ENCODE measurements at regions not wholly inside any gene's neighbourhood (a gene's known extent, or its start where the extent isn't known, plus 50 kb on each side); places are given as distances from the start of the nearest gene placed in this dataset.
A peak's percentile ranks its signal among the peaks of the same experiment; 100 is the strongest.
"Not testable (repeated sequence)": the region's sequence is repeated elsewhere in the genome, so short reads cannot be mapped to it uniquely, and the experiment has no call there.

GRCh38 chr13:24591697-24592096 lies 79.1 kb upstream of the PARP4 start:
- not testable (repeated sequence) for DNase-seq; H3K9me3 ChIP-seq (ENCODE audit: low read depth); H3K4me2 ChIP-seq (ENCODE audit: unreplicated experiment); H3K4me3 ChIP-seq; H3K27me3 ChIP-seq (replicated peaks; ENCODE audit: insufficient read depth); H4K20me1 ChIP-seq (ENCODE audit: insufficient read depth); H3F3A ChIP-seq (ENCODE audit: insufficient read depth); H2AFZ ChIP-seq; H3K36me3 ChIP-seq (ENCODE audit: low read depth); H3K9ac ChIP-seq; H3K27ac ChIP-seq; H3K9me2 ChIP-seq (ENCODE audit: insufficient read depth); H3K79me2 ChIP-seq (ENCODE audit: insufficient read depth)
- peaks cover 10% of the 10 kb centered on the region for H3K4me1 ChIP-seq (ENCODE audit: insufficient read depth)
- in situ Hi-C loops (cut with MboI): loop anchor here (25.0 kb wide), 1 partner anchor 371 kb away; no protein-coding TSS in a partner anchor
- WGBS, 2 experiments (ENCODE audit: low coverage in 1 of 2, low lambda C conversion rate in 2 of 2, missing lambda C conversion rate in 2 of 2): 61 to 64% methylated on average over 6 of the region's 6 CpGs

- not testable (repeated sequence) for H3K4me2 ChIP-seq (ENCODE audit: unreplicated experiment); H3K9me2 ChIP-seq (ENCODE audit: insufficient read depth); H3K36me3 ChIP-seq (ENCODE audit: low read depth); H4K20me1 ChIP-seq (ENCODE audit: insufficient read depth); H3K4me1 ChIP-seq (ENCODE audit: insufficient read depth); DNase-seq; H3K9me3 ChIP-seq (ENCODE audit: low read depth); H3K9ac ChIP-seq; H3K27ac ChIP-seq; H2AFZ ChIP-seq; H3K4me3 ChIP-seq; H3F3A ChIP-seq (ENCODE audit: insufficient read depth); H3K79me2 ChIP-seq (ENCODE audit: insufficient read depth); H3K27me3 ChIP-seq (replicated peaks; ENCODE audit: insufficient read depth)
- WGBS, 2 experiments (ENCODE audit: low coverage in 1 of 2, low lambda C conversion rate in 2 of 2, missing lambda C conversion rate in 2 of 2): 85 to 95% methylated on average over 3 of the region's 3 CpGs
- in situ Hi-C loops (cut with MboI): loop anchor here (25.0 kb wide), 1 partner anchor 364 kb away; no protein-coding TSS in a partner anchor
These were observed 82.1 kb upstream of the ATP12A start for GRCh38 chr13:24597906-24598670.

- not testable (repeated sequence) for H3K27me3 ChIP-seq (replicated peaks; ENCODE audit: insufficient read depth)
- 73 to 79% methylated on average over 10 of the region's 10 CpGs for WGBS, 2 experiments (ENCODE audit: low coverage in 1 of 2, low lambda C conversion rate in 2 of 2, missing lambda C conversion rate in 2 of 2)
These were observed 81.0 kb upstream of the ATP12A start for GRCh38 chr13:24599019-24599791.

GRCh38 chr13:24605923-24606372 lies 74.3 kb upstream of the ATP12A start:
- in situ Hi-C loops (cut with MboI): no loop called here

More at GRCh38 chr13:24599019-24599791, 81.0 kb upstream of the ATP12A start:
- H3K9ac ChIP-seq; H3K79me2 ChIP-seq (ENCODE audit: insufficient read depth); DNase-seq; H4K20me1 ChIP-seq (ENCODE audit: insufficient read depth); H3K4me2 ChIP-seq (ENCODE audit: unreplicated experiment); H3K36me3 ChIP-seq (ENCODE audit: low read depth); H3K9me2 ChIP-seq (ENCODE audit: insufficient read depth); H3F3A ChIP-seq (ENCODE audit: insufficient read depth); H3K4me3 ChIP-seq; H3K9me3 ChIP-seq (ENCODE audit: low read depth); H2AFZ ChIP-seq; H3K27ac ChIP-seq; H3K4me1 ChIP-seq (ENCODE audit: insufficient read depth): not testable (repeated sequence)
- in situ Hi-C loops (cut with MboI): loop anchor here (25.0 kb wide), 1 partner anchor 363 kb away; no protein-coding TSS in a partner anchor

More at GRCh38 chr13:24605923-24606372, 74.3 kb upstream of the ATP12A start:
- no peaks in the 10 kb centered on the region for H3K9me2 ChIP-seq (ENCODE audit: insufficient read depth)
- no peaks in the 10 kb centered on the region for H3K4me1 ChIP-seq (ENCODE audit: insufficient read depth)
- no peaks in the 10 kb centered on the region for H3K36me3 ChIP-seq (ENCODE audit: low read depth)
- 56 to 59% methylated on average over 6 of the region's 6 CpGs for WGBS, 2 experiments (ENCODE audit: low coverage in 1 of 2, low lambda C conversion rate in 2 of 2, missing lambda C conversion rate in 2 of 2)
- DNase-seq: peak; percentile 58
- no peak overlapping the region for H3K9ac ChIP-seq
- no peaks in the 10 kb centered on the region for H3F3A ChIP-seq (ENCODE audit: insufficient read depth)
- no peaks in the 10 kb centered on the region for H4K20me1 ChIP-seq (ENCODE audit: insufficient read depth)
- no peaks in the 10 kb centered on the region for H3K79me2 ChIP-seq (ENCODE audit: insufficient read depth)
- H3K9me3 ChIP-seq (ENCODE audit: low read depth): no peaks in the 10 kb centered on the region
- peak overlapping the region; percentile 78 for H2AFZ ChIP-seq
- TF ChIP-seq EZH2 (IDR thresholded peaks at IDR 0.05; ENCODE audit: insufficient read depth, poor library complexity, severe bottlenecking): no peak
- TF ChIP-seq EZH2phosphoT487 (IDR thresholded peaks at IDR 0.05; ENCODE audit: insufficient read depth, low read depth): no peak
- no peak overlapping the region for H3K4me3 ChIP-seq
- no peak overlapping the region for H3K27ac ChIP-seq
- no peaks in the 10 kb centered on the region for H3K27me3 ChIP-seq (replicated peaks; ENCODE audit: insufficient read depth)
- H3K4me2 ChIP-seq (ENCODE audit: unreplicated experiment): no peak overlapping the region

Measured in GM23248 (cell line).